CD4-positive, alpha-beta T cell (primary cell): ENCODE measurements at regions not wholly inside any gene's neighbourhood (a gene's known extent, or its start where the extent isn't known, plus 50 kb on each side); places are given as distances from the start of the nearest gene placed in this dataset.

Experiments used
- ATAC-seq: fragments of 200-7000 bp; cut with Tn5 transposase; one replicate; pipeline ENCODE4 v1.10.0; 2022; ENCODE audit warnings: mild to moderate bottlenecking; ENCODE audit not compliant: poor library complexity
- CTCF ChIA-PET: fragments of 350-600 bp; sonication (Branson Sonifier 250); formaldehyde crosslinking; loops from one replicate; lab custom pipeline; 2021; ENCODE audit warnings: antibody characterized with exemption, inconsistent platforms; lab: Charles Lee
- POLR2A ChIA-PET: fragments of 350-600 bp; sonication (Branson Sonifier 250); formaldehyde crosslinking; loops from one replicate; lab custom pipeline; 2021; ENCODE audit warnings: antibody characterized with exemption, inconsistent platforms; lab: Charles Lee
- DNase-seq, 14 experiments: peaks; one replicate each; pipeline ENCODE4 v3.0.0-alpha.2; 2013 to 2020; ENCODE audit warnings: mixed read lengths in 2 of 14
- H3K27ac ChIP-seq, 2 donors: one replicate each; pipeline versions ENCODE4 v1.5.1 to v1.7.0; 2013; ENCODE audit warnings: low read length in 2 of 2, low read depth in 1 of 2, mild to moderate bottlenecking in 1 of 2
- H3K27me3 ChIP-seq, 2 experiments: 1 replicate in 1 of 2; 2 replicates in 1 of 2; pipeline versions ENCODE4 v1.6.1 to v1.7.0; 2013; ENCODE audit warnings: low read length in 2 of 2, control low read depth in 1 of 2, mild to moderate bottlenecking in 1 of 2, moderate library complexity in 1 of 2; ENCODE audit not compliant: insufficient read depth in 2 of 2, control insufficient read depth in 1 of 2
- H3K36me3 ChIP-seq: one replicate; pipeline ENCODE4 v1.6.1; 2013; ENCODE audit warnings: low read length, control low read depth; ENCODE audit not compliant: insufficient read depth
- H3K4me1 ChIP-seq: one replicate; pipeline ENCODE4 v1.6.1; 2013; ENCODE audit warnings: low read length, control low read depth; ENCODE audit not compliant: insufficient read depth
- H3K4me3 ChIP-seq: one replicate; pipeline ENCODE4 v1.5.1; 2013; ENCODE audit warnings: mild to moderate bottlenecking, low read length, moderate library complexity
- H3K9me3 ChIP-seq, 2 experiments: 1 replicate in 1 of 2; 2 replicates in 1 of 2; pipeline versions ENCODE4 v1.6.1 to v1.7.0; 2013; ENCODE audit warnings: low read length in 2 of 2, mild to moderate bottlenecking in 2 of 2, control low read depth in 1 of 2, moderate library complexity in 1 of 2; ENCODE audit not compliant: control insufficient read depth in 1 of 2, insufficient read depth in 1 of 2
- H3K27ac Mint-ChIP-seq: one replicate; pipeline ENCODE4 v1.8.0; 2020; ENCODE audit warnings: mixed read lengths
- H3K27me3 Mint-ChIP-seq: one replicate; pipeline ENCODE4 v1.8.0; 2021; ENCODE audit warnings: mixed read lengths
- H3K36me3 Mint-ChIP-seq: one replicate; pipeline ENCODE4 v1.8.0; 2021; ENCODE audit warnings: low read depth, mixed read lengths
- H3K4me1 Mint-ChIP-seq: one replicate; pipeline ENCODE4 v1.8.0; 2021; ENCODE audit warnings: low read depth, mixed read lengths
- H3K4me3 Mint-ChIP-seq: one replicate; pipeline ENCODE4 v1.8.0; 2020; ENCODE audit warnings: mild to moderate bottlenecking, mixed read lengths
- H3K9me3 Mint-ChIP-seq: one replicate; pipeline ENCODE4 v1.8.0; 2020; ENCODE audit warnings: mixed read lengths
- CTCF ChIP-seq: fragments of 200-600 bp; IDR thresholded peaks from one replicate; pipeline ENCODE4 v1.8.0; 2022; ENCODE audit warnings: antibody characterized with exemption, mild to moderate bottlenecking
- intact Hi-C, 2 experiments: fragments of 100-400 bp; cut with DNase I in 1 of 2; cut with micrococcal nuclease in 1 of 2; formaldehyde crosslinking; loops; one replicate each; pipeline versions ENCODE4 v1.15.1 to v1.9.0; 2023 to 2025; cut with DNase I, micrococcal nuclease

GRCh38 chr1:90505806-90506205 is 211.3 kb downstream of the BARHL2 start:
- no peaks in the 10 kb centered on the region for H3K4me1 Mint-ChIP-seq

GRCh38 chr1:90504509-90504908 is 212.6 kb downstream of the BARHL2 start:
- no peaks in the 10 kb centered on the region for H3K4me1 Mint-ChIP-seq
- no peak for ATAC-seq
- Histone ChIP-seq H3K36me3 (no peaks in the 10 kb centered on the region), H3K9me3 (no peaks in the 10 kb centered on the region), H3K27me3 (no peaks in the 10 kb centered on the region), H3K4me3 (no peak overlapping the region), H3K27ac (no peak overlapping the region), H3K4me1 (no peaks in the 10 kb centered on the region)
- ChIA-PET CTCF (no interaction called here), POLR2A (no interaction called here)
- H3K27me3 Mint-ChIP-seq, result no peaks in the 10 kb centered on the region
- no peak overlapping the region for H3K4me3 Mint-ChIP-seq
- no peaks in the 10 kb centered on the region for H3K9me3 Mint-ChIP-seq
- no peak for TF ChIP-seq CTCF
- H3K27ac Mint-ChIP-seq, result no peak overlapping the region
- intact Hi-C loops, result no loop called here
- DNase-seq, result no peak
- H3K36me3 Mint-ChIP-seq, result no peaks in the 10 kb centered on the region

More at GRCh38 chr1:90505806-90506205, 211.3 kb downstream of the BARHL2 start:
- Mint-ChIP-seq H3K27ac (no peak overlapping the region), H3K9me3 (no peaks in the 10 kb centered on the region), H3K4me3 (no peak overlapping the region), H3K27me3 (no peaks in the 10 kb centered on the region), H3K36me3 (no peaks in the 10 kb centered on the region)
- DNase-seq (no peak), ATAC-seq (no peak)
- ChIA-PET CTCF (no interaction called here), POLR2A (no interaction called here)
- peaks cover 0 to under 1% of the 10 kb centered on the region in 2 experiments for H3K27me3 ChIP-seq
- no peaks in the 10 kb centered on the region for H3K36me3 ChIP-seq
- intact Hi-C loops, result no loop called here
- no peak overlapping the region for H3K4me3 ChIP-seq
- H3K4me1 ChIP-seq, result no peaks in the 10 kb centered on the region
- TF ChIP-seq CTCF, result no peak
- no peaks in the 10 kb centered on the region for H3K9me3 ChIP-seq
- H3K27ac ChIP-seq, result no peak overlapping the region

GRCh38 chr1:90502696-90503095 is 214.4 kb downstream of the BARHL2 start:
- H3K4me3 Mint-ChIP-seq, result no peak overlapping the region
- Histone ChIP-seq H3K9me3 (no peaks in the 10 kb centered on the region), H3K27ac (no peak overlapping the region), H3K27me3 (no peaks in the 10 kb centered on the region), H3K4me3 (no peak overlapping the region), H3K4me1 (no peaks in the 10 kb centered on the region), H3K36me3 (no peaks in the 10 kb centered on the region)
- no peak for TF ChIP-seq CTCF
- H3K27ac Mint-ChIP-seq, result no peak overlapping the region
- intact Hi-C loops, result no loop called here
- CTCF ChIA-PET, result no interaction called here
- H3K27me3 Mint-ChIP-seq, result no peaks in the 10 kb centered on the region
- H3K4me1 Mint-ChIP-seq, result no peaks in the 10 kb centered on the region
- no peaks in the 10 kb centered on the region for H3K9me3 Mint-ChIP-seq
- POLR2A ChIA-PET, result no interaction called here
- ATAC-seq (no peak), DNase-seq (no peak)
- H3K36me3 Mint-ChIP-seq, result no peaks in the 10 kb centered on the region
